Left ventricle myocardium inferior (tissue), 1 donor: ENCODE measurements at regions not wholly inside any gene's neighbourhood (a gene's known extent, or its start where the extent isn't known, plus 50 kb on each side); places are given as distances from the start of the nearest gene placed in this dataset.
A peak's percentile ranks its signal among the peaks of the same experiment; 100 is the strongest.
"Not testable (repeated sequence)": the region's sequence is repeated elsewhere in the genome, so short reads cannot be mapped to it uniquely, and the experiment has no call there.

Experiments used
- DNase-seq: peaks from one replicate; pipeline ENCODE4 v3.0.0-alpha.2; 2020
- H3K27ac ChIP-seq: fragments of 200-600 bp; replicated peaks from 2 replicates; pipeline ENCODE4 v1.8.0; 2021
- H3K27me3 ChIP-seq: fragments of 200-600 bp; 2 replicates; pipeline ENCODE4 v1.8.0; 2021; ENCODE audit warnings: low read depth
- H3K36me3 ChIP-seq: fragments of 200-600 bp; 2 replicates; pipeline ENCODE4 v1.8.0; 2021
- H3K4me1 ChIP-seq: fragments of 200-600 bp; 2 replicates; pipeline ENCODE4 v1.8.0; 2021
- H3K4me3 ChIP-seq: fragments of 200-600 bp; 2 replicates; pipeline ENCODE4 v1.8.0; 2021; ENCODE audit warnings: mild to moderate bottlenecking, moderate library complexity
- H3K9me3 ChIP-seq: fragments of 200-600 bp; replicated peaks from 2 replicates; pipeline ENCODE4 v1.8.0; 2021
- intact Hi-C: fragments of 100-400 bp; cut with micrococcal nuclease; formaldehyde crosslinking; loops from one replicate; pipeline ENCODE4 v1.11.0; 2022
- TF ChIP-seq, protein P1 (sequence below): fragments of 200-600 bp; IDR thresholded peaks from 2 replicates; pipeline ENCODE4 v1.8.0; 2021; ENCODE audit warnings: antibody characterized with exemption, mild to moderate bottlenecking, borderline replicate concordance
- donor health status: DM: no; HTN: yes; CAD: no; lungs with severe emphysema.

DNA sequence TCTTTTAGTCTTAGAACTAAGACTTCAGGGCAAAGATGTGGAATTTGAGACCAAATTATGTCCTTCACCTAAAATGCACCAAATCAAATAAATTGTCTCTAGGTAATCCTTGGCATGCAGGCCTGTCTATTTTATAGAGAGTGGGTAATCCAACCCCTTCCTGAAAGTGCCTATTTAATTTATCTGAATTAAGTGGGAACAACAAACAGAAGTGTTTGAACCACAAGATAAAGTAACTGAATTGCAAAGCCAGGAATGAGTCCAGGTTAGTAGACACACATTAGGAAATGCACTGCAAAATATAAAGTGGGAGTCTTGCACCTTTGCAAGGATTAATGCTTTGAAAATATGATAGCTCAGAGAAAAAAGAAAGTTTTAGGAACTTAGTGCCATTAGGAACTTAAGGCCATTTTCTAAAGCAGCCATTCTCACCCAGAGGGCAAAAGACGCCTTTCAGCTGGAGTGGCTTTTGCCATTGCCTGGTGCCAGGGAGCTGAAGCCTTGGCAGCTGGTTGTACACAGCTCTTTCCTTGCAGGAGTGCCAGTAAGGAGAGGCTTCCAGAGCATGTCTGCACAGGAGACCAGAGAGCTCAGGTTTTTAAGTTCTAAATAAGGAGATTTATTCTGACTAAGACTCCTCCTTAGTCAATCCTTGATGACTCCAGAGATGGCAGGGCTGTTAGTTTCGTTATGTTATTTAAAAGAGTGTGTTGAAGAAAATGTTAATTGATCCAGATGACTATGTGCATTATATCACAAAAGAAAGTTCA lies 151.7 kb upstream of the ELL2 start:
- no peaks in the 10 kb centered on the region for H3K36me3 ChIP-seq
- no peak overlapping the region for H3K4me3 ChIP-seq
- H3K9me3 ChIP-seq = no peaks in the 10 kb centered on the region
- intact Hi-C loops = no loop called here
- TF ChIP-seq, protein P1, sequence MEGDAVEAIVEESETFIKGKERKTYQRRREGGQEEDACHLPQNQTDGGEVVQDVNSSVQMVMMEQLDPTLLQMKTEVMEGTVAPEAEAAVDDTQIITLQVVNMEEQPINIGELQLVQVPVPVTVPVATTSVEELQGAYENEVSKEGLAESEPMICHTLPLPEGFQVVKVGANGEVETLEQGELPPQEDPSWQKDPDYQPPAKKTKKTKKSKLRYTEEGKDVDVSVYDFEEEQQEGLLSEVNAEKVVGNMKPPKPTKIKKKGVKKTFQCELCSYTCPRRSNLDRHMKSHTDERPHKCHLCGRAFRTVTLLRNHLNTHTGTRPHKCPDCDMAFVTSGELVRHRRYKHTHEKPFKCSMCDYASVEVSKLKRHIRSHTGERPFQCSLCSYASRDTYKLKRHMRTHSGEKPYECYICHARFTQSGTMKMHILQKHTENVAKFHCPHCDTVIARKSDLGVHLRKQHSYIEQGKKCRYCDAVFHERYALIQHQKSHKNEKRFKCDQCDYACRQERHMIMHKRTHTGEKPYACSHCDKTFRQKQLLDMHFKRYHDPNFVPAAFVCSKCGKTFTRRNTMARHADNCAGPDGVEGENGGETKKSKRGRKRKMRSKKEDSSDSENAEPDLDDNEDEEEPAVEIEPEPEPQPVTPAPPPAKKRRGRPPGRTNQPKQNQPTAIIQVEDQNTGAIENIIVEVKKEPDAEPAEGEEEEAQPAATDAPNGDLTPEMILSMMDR = no peak
- H3K4me1 ChIP-seq = peaks cover 12% of the 10 kb centered on the region
- no peaks in the 10 kb centered on the region for H3K27me3 ChIP-seq
- DNase-seq = peak; percentile 16
- no peak overlapping the region for H3K27ac ChIP-seq

DNA sequence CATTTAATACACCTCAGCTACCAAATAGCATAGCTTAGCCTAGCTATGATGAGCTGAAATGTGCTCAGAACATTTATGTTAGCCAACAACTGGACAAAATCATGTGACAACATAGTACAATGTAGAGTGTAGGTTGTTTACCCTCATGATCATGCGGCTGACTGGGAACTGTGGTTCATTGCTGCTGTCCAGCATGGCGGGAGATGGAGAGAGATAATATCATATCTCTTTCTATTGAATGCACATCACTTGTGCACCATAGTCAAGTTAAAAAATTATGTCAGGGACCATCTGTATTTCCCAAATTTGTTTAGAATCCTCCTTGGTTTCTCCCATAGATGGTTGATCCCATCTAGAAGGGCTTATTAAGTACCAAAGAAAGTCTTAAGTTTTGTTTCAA lies 151.1 kb upstream of the ELL2 start:
- intact Hi-C loops = no loop called here
- H3K36me3 ChIP-seq = no peaks in the 10 kb centered on the region
- DNase-seq = no peak
- no peak overlapping the region for H3K4me3 ChIP-seq
- no peaks in the 10 kb centered on the region for H3K27me3 ChIP-seq
- no peak overlapping the region for H3K27ac ChIP-seq
- peaks cover 12% of the 10 kb centered on the region for H3K4me1 ChIP-seq
- TF ChIP-seq, protein P1 = no peak
- H3K9me3 ChIP-seq = no peaks in the 10 kb centered on the region

DNA sequence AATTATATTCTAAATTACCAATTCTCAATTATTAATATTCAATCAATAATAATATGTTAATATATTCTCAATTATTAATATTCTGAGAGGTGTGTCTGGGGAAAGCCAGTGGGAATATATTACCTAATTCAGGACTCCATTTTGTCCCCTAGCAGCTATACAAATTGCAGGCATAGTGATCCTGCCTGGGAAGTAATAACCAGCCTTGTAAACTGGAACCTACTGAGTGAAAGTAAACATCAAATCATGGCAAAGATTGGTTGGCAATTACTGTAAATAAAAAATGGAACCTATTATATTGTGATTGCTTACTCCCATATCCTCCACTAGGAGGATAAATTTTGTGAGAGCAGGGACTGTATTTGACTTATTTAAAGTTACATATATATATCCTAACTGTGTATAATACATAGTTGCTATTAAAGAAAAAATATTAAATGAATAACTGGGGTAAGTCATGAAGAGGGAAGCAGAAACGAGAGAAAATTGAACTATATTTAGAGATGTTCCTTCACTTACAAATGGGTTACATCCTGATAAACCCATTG lies 150.5 kb upstream of the ELL2 start:
- intact Hi-C loops = no loop called here
- Histone ChIP-seq H3K27ac (no peak overlapping the region), H3K4me3 (no peak overlapping the region), H3K36me3 (no peaks in the 10 kb centered on the region), H3K9me3 (no peaks in the 10 kb centered on the region), H3K27me3 (no peaks in the 10 kb centered on the region), H3K4me1 (peaks cover 12% of the 10 kb centered on the region)
- no peak for DNase-seq
- TF ChIP-seq, protein P1 = no peak

DNA sequence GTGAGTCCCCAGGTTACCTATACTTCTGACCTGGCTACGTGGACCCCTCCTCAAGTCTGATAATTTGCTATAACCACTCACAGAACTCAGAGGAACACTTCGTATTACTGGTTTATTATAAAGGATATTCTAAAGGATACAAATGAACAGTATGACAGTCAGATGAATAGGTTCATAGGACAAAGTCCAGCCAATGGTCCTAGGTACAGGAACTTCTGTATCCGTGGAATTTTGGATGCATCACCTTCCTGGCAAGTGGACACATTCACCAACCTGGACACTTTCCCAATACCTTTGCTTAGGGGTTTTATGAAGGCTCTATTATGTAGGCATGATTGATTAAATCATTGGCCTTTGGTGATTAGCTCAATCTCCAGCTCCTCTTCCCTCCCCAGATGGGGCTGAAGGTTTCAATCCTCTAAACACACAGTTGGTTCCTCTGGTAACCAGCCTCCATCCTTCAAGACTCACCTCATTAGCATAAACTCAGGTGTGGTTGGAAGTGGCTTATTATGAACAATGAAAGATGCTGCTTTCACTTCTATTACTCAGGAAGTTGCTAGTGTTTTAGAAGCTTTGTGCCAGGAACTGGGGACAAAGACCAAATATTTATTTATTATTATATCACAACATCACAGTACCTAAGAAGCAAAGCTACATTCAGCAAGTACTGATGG lies 149.6 kb upstream of the ELL2 start:
- no peak for DNase-seq
- TF ChIP-seq, protein P1 = no peak
- H3K27ac ChIP-seq = no peak overlapping the region
- H3K4me3 ChIP-seq = no peak overlapping the region
- intact Hi-C loops = no loop called here
- H3K9me3 ChIP-seq = no peaks in the 10 kb centered on the region
- no peaks in the 10 kb centered on the region for H3K27me3 ChIP-seq
- H3K36me3 ChIP-seq = no peaks in the 10 kb centered on the region
- H3K4me1 ChIP-seq = peaks cover 12% of the 10 kb centered on the region

DNA sequence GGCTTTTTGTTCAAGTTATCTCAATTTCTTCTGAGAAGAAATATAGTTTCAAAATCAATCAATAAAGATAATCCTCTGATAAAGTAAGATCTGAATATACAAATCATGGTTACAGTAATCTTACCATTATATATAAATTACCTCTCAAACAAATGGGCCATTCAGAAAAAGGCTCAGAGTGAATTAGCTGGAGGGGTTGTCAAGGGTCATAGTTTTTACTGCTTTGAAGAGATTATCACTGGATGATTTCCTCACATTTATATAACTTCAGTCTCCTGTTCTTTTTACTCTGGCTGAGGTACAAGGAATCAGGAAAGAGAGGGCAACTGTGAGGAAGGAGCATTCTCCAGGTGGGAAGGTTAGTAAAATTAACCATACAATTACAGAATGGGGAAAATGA lies 148.6 kb upstream of the ELL2 start:
- H3K9me3 ChIP-seq = no peaks in the 10 kb centered on the region
- H3K36me3 ChIP-seq = no peaks in the 10 kb centered on the region
- TF ChIP-seq, protein P1 = no peak
- H3K4me1 ChIP-seq = peaks cover 12% of the 10 kb centered on the region
- no peak overlapping the region for H3K4me3 ChIP-seq
- H3K27ac ChIP-seq = no peak overlapping the region
- no peak for DNase-seq
- H3K27me3 ChIP-seq = no peaks in the 10 kb centered on the region
- intact Hi-C loops = no loop called here

DNA sequence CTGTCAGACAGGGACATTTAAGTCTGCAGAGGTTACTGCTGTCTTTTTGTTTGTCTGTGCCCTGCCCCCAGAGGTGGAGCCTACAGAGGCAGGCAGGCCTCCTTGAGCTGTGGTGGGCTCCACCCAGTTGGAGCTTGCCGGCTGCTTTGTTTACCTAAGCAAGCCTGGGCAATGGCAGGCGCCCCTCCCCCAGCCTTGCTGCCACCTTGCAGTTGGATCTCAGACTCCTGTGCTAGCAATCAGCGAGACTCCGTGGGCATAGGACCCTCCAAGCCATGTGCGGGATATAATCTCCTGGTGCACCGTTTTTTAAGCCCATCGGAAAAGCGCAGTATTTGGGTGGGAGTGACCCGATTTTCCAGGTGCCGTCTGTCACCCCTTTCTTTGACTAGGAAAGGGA lies 147.0 kb upstream of the ELL2 start:
- H3K27ac ChIP-seq = not testable (repeated sequence)

DNA sequence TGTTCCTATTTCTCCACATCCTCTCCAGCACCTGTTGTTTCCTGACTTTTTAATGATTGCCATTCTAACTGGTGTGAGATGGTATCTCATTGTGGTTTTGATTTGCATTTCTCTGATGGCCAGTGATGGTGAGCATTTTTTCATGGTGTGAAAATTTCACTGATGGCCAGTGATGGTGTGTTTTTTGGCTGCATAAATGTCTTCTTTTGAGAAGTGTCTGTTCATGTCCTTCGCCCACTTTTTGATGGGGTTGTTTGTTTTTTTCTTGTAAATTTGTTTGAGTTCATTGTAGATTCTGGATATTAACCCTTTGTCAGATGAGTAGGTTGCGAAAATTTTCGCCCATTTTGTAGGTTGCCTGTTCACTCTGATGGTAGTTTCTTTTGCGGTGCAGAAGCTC lies 142.2 kb upstream of the ELL2 start:
- H3K4me1 ChIP-seq, DNase-seq, H3K36me3 ChIP-seq, intact Hi-C loops, H3K27me3 ChIP-seq, H3K9me3 ChIP-seq, H3K4me3 ChIP-seq, H3K27ac ChIP-seq: not testable (repeated sequence)

More for the DNA sequence above, 147.0 kb upstream of the ELL2 start:
- H3K9me3 ChIP-seq, H3K4me3 ChIP-seq, H3K27me3 ChIP-seq, intact Hi-C loops, H3K36me3 ChIP-seq, DNase-seq: not testable (repeated sequence)
- H3K4me1 ChIP-seq = peaks cover 10% of the 10 kb centered on the region
